ENCODE measurements at regions not wholly inside any gene's neighbourhood (a gene's known extent, or its start where the extent isn't known, plus 50 kb on each side); places are given as distances from the start of the nearest gene placed in this dataset.

GRCh38 chr18:25423760-25424159, 71.8 kb upstream of the ZNF521 start:
- no peak for DNase-seq

- DNase-seq = no peak
These were observed 71.3 kb upstream of the ZNF521 start for GRCh38 chr18:25423267-25423666.

- DNase-seq = no peak
These were observed 70.3 kb upstream of the ZNF521 start for GRCh38 chr18:25422230-25422629.

- no peak for DNase-seq
These were observed 68.3 kb upstream of the ZNF521 start for GRCh38 chr18:25420077-25420825.

GRCh38 chr18:25416374-25416773, 64.4 kb upstream of the ZNF521 start:
- DNase-seq = no peak

GRCh38 chr18:25409971-25410370, 58.0 kb upstream of the ZNF521 start:
- DNase-seq = no peak

GRCh38 chr18:25408293-25408692, 56.3 kb upstream of the ZNF521 start:
- DNase-seq = no peak

All from activated gamma-delta T cell treated with Interleukin-2 at 50 U/mL for 16 hours (primary cell).